HT-29 (cell line): ENCODE measurements at regions not wholly inside any gene's neighbourhood (a gene's known extent, or its start where the extent isn't known, plus 50 kb on each side); places are given as distances from the start of the nearest gene placed in this dataset.
"Not testable (repeated sequence)": the region's sequence is repeated elsewhere in the genome, so short reads cannot be mapped to it uniquely, and the experiment has no call there.

Experiments used
- DNase-seq: peaks from one replicate; pipeline ENCODE4 v3.0.0-alpha.2; 2015; ENCODE audit warnings: low spot score

DNA sequence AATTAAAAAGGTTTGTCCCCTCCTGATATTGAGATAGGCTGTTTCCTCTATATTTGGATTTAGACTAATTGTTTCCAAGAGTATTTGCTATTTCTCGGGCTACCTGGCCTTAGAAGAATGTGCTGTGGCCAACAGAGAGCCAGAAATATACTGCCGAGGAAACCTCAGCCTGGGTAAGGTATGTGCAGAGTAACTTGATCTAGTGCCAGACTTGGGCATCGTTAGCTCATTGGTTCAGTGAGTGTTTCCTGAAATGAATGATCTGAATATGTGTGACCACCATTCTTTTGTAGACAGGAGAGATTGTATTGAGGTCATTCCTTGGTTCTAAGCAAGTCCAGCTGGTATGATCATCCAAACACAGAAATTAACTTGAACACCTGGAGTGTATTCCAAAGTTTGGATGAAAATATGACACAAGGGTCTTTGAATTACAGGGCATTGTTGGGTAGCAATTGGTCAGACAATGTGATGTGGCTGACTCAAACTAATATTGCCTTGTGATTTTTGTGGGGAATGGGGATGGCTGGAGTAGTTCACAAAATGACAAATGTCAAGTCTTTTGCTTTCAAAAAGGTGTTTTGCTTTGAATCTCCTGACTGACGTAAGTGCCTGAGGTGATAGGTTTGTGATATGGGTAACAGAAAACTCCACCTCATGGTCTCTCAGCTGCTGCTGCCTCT is 100.2 kb upstream of the CXCL13 start:
- DNase-seq: no peak

GRCh38 chr4:77505958-77506319 is 99.7 kb upstream of the CXCL13 start:
- no peak for DNase-seq

DNA sequence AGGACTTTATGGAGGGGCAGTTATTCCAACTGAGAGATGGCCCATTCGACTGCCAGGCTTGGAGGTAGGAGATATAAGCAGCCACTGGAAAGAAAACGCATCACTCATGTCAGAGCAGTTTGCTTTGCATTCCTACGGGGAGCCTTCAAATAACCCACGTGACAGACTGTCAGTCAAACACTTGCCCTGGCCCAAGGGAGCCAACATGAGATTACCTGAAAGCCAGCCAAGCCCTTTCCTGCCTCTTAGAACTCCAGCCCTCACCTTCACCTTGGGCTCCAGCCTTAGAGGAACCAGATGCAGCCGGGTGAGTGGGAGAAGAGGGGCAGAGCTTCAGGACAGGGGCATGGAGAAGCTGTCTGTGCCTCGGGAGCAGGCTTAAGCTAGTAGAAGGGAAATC is 95.3 kb upstream of the CXCL13 start:
- DNase-seq: no peak

GRCh38 chr4:77525538-77525937 is 80.1 kb upstream of the CXCL13 start:
- no peak for DNase-seq

- DNase-seq: not testable (repeated sequence)
Observed at GRCh38 chr4:77527900-77528299, 77.7 kb upstream of the CXCL13 start.

GRCh38 chr4:77538144-77538543 is 67.5 kb upstream of the CXCL13 start:
- peak; percentile 39 for DNase-seq

DNA sequence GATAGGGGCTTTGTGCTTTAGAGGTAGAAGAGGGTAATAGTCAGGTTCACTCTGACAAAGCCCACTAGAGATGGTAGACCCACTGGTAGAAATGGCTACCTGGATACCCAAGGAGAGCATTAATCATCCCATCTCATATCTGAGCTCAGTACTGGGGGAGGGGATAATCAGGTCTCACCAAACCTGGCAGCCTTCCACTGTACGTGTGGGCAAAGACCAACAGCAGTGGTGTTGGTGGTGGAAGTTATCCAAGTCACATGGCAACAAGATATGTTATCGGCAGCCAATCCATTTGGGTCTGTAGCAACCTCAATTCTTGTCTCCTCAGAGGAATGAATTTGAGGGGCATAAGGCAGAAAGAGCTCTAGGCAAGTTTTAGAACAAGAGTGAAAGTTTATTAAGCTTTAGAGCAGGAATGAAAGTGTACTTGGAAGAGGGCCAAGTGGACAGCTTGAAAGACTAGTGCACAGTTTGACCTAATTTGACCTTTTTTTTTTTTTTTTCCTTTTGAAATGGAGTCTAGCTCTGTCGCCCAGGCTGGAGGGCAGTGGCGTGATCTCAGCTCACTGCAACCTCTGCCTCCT is 67.0 kb upstream of the CXCL13 start:
- peak; percentile 65 for DNase-seq
